ENCODE measurements at regions not wholly inside any gene's neighbourhood (a gene's known extent, or its start where the extent isn't known, plus 50 kb on each side); places are given as distances from the start of the nearest gene placed in this dataset.

DNA sequence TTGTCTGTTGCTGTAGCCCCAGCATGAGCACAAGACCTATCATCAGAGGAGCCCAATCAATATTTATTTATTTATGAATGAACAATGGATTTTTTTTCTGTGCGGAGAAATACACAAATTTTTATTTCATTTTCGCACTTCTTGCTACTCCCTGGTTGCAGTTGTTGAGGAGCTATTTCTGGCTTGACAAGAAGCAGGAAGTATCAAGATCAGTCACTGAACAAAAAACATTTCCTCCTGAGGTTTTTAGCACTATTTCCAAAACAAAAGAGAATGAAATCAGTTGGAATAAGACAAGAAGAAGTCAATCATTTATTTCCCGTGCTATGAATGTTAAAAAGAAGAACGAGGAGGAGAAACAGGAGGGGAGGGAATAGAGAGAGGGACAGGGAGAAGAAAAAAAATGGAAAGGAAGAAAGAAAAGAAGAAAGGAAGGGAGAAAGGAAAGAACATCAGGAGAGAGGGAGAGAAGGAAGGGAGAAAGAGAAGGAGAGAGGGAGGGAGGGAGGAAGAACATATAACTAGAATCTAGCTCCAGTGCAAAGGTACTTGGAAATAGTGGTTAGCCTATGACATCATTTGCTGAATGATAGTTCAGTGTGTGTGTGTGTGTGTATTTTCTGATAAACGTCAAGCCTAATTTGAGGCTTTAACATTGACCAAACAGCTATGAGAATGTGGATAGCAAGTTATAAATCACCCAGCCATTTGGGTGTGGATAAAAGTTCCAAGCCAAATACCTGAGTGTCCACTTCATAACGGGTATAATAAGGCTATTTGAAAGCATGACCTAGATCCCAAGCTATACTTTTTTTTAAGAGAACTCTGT is 586.0 kb downstream of the EBF1 start:
- TF ChIP-seq, protein P1, sequence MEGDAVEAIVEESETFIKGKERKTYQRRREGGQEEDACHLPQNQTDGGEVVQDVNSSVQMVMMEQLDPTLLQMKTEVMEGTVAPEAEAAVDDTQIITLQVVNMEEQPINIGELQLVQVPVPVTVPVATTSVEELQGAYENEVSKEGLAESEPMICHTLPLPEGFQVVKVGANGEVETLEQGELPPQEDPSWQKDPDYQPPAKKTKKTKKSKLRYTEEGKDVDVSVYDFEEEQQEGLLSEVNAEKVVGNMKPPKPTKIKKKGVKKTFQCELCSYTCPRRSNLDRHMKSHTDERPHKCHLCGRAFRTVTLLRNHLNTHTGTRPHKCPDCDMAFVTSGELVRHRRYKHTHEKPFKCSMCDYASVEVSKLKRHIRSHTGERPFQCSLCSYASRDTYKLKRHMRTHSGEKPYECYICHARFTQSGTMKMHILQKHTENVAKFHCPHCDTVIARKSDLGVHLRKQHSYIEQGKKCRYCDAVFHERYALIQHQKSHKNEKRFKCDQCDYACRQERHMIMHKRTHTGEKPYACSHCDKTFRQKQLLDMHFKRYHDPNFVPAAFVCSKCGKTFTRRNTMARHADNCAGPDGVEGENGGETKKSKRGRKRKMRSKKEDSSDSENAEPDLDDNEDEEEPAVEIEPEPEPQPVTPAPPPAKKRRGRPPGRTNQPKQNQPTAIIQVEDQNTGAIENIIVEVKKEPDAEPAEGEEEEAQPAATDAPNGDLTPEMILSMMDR (IDR thresholded peaks at IDR 0.05) = no peak
- no peak for TF ChIP-seq POLR2A (IDR thresholded peaks at IDR 0.05)

All from lower leg skin (tissue), 3 donors.